GM23248 (cell line): ENCODE measurements at regions not wholly inside any gene's neighbourhood (a gene's known extent, or its start where the extent isn't known, plus 50 kb on each side); places are given as distances from the start of the nearest gene placed in this dataset.

ENCODE experiments used
- DNase-seq: peaks from one replicate; pipeline ENCODE4 v3.0.0-alpha.2; 2015
- H2AFZ ChIP-seq: fragments of 200-600 bp; sonication (generic); 2 replicates; pipeline ENCODE4 v1.6.1; 2016; ENCODE audit warnings: antibody characterized with exemption
- H3F3A ChIP-seq: fragments of 200-600 bp; sonication (generic); 2 replicates; pipeline ENCODE4 v1.6.1; 2016; ENCODE audit warnings: mild to moderate bottlenecking, antibody characterized with exemption, mixed run types; ENCODE audit not compliant: insufficient read depth
- H3K27ac ChIP-seq: fragments of 200-600 bp; sonication (generic); 2 replicates; pipeline ENCODE4 v1.5.1; 2016; ENCODE audit warnings: mild to moderate bottlenecking
- H3K27me3 ChIP-seq: fragments of 200-600 bp; sonication (generic); replicated peaks from 2 replicates; pipeline ENCODE4 v1.6.1; 2016; ENCODE audit warnings: mild to moderate bottlenecking; ENCODE audit not compliant: insufficient read depth
- H3K36me3 ChIP-seq: fragments of 200-600 bp; sonication (generic); 2 replicates; pipeline ENCODE4 v1.6.1; 2016; ENCODE audit warnings: low read depth, mild to moderate bottlenecking
- H3K4me1 ChIP-seq: fragments of 200-600 bp; sonication (generic); 2 replicates; pipeline ENCODE4 v1.6.1; 2016; ENCODE audit warnings: mild to moderate bottlenecking; ENCODE audit not compliant: insufficient read depth
- H3K4me2 ChIP-seq: fragments of 200-600 bp; sonication (generic); one replicate; pipeline ENCODE4 v1.6.1; 2016; ENCODE audit warnings: mild to moderate bottlenecking; ENCODE audit not compliant: unreplicated experiment
- H3K4me3 ChIP-seq: fragments of 200-600 bp; sonication (generic); 2 replicates; pipeline ENCODE4 v1.5.1; 2016; ENCODE audit warnings: mild to moderate bottlenecking
- H3K79me2 ChIP-seq: fragments of 200-600 bp; sonication (generic); 2 replicates; pipeline ENCODE4 v1.6.1; 2016; ENCODE audit warnings: mild to moderate bottlenecking; ENCODE audit not compliant: insufficient read depth
- H3K9ac ChIP-seq: fragments of 200-600 bp; sonication (generic); 2 replicates; pipeline ENCODE4 v1.6.1; 2016; ENCODE audit warnings: mild to moderate bottlenecking
- H3K9me2 ChIP-seq: fragments of 200-600 bp; sonication (generic); 2 replicates; pipeline ENCODE4 v1.6.1; 2016; ENCODE audit warnings: mixed run types, mild to moderate bottlenecking, moderate library complexity; ENCODE audit not compliant: insufficient read depth
- H3K9me3 ChIP-seq: fragments of 200-600 bp; sonication (generic); one replicate; pipeline ENCODE4 v1.6.1; 2017; ENCODE audit warnings: low read depth
- H4K20me1 ChIP-seq: fragments of 200-600 bp; sonication (generic); 2 replicates; pipeline ENCODE4 v1.6.0; 2016; ENCODE audit not compliant: insufficient read depth
- EZH2 ChIP-seq: fragments of 200-600 bp; sonication (generic); IDR thresholded peaks from 2 replicates; pipeline ENCODE4 v1.6.1; 2018; ENCODE audit warnings: antibody characterized with exemption, mild to moderate bottlenecking; ENCODE audit not compliant: insufficient read depth, poor library complexity, severe bottlenecking
- EZH2phosphoT487 ChIP-seq: fragments of 200-600 bp; sonication (generic); IDR thresholded peaks from 2 replicates; pipeline ENCODE4 v1.6.1; 2018; ENCODE audit warnings: antibody characterized with exemption, moderate library complexity, mild to moderate bottlenecking, low read depth; ENCODE audit not compliant: insufficient read depth
- WGBS, 2 experiments: methylation state at CpG; one replicate each; pipeline ENCODE4 v1.1.6; 2015 to 2017; ENCODE audit warnings: low lambda C conversion rate in 2 of 2, low coverage in 1 of 2; ENCODE audit errors: missing lambda C conversion rate in 2 of 2; 5-methylcytosine and 5-hydroxymethylcytosine counted together
- in situ Hi-C: fragments of 300-500 bp; cut with MboI; formaldehyde crosslinking; loops from 2 replicates; pipeline ENCODE4 v1.15.0; 2020

GRCh38 chr3:76474632-76475031 lies 565.3 kb upstream of the ROBO2 start:
- WGBS, 2 experiments, result 85 to 88% methylated on average over 9 of the region's 9 CpGs
- no peaks in the 10 kb centered on the region for H3K79me2 ChIP-seq
- H3F3A ChIP-seq, result peaks cover 14% of the 10 kb centered on the region
- no peak for DNase-seq
- H4K20me1 ChIP-seq, result no peaks in the 10 kb centered on the region
- H2AFZ ChIP-seq, result no peak overlapping the region
- H3K27me3 ChIP-seq, result no peaks in the 10 kb centered on the region
- no peaks in the 10 kb centered on the region for H3K36me3 ChIP-seq
- H3K27ac ChIP-seq, result no peak overlapping the region
- no peak overlapping the region for H3K9ac ChIP-seq
- H3K4me1 ChIP-seq, result peaks cover 16% of the 10 kb centered on the region
- H3K4me2 ChIP-seq, result no peak overlapping the region
- H3K9me2 ChIP-seq, result no peaks in the 10 kb centered on the region
- H3K4me3 ChIP-seq, result no peak overlapping the region
- no peak for TF ChIP-seq EZH2phosphoT487
- TF ChIP-seq EZH2, result no peak
- H3K9me3 ChIP-seq, result no peaks in the 10 kb centered on the region
- in situ Hi-C loops, result no loop called here

- no peaks in the 10 kb centered on the region for H3K79me2 ChIP-seq
These were observed 560.7 kb upstream of the ROBO2 start for GRCh38 chr3:76479161-76479650.

GRCh38 chr3:76482510-76482909 lies 557.4 kb upstream of the ROBO2 start:
- no peaks in the 10 kb centered on the region for H4K20me1 ChIP-seq
- H3K4me2 ChIP-seq, result no peak overlapping the region
- 76 to 84% methylated on average over 4 of the region's 4 CpGs for WGBS, 2 experiments
- TF ChIP-seq EZH2, result no peak
- no peak for TF ChIP-seq EZH2phosphoT487
- no peaks in the 10 kb centered on the region for H3K79me2 ChIP-seq
- H3K4me1 ChIP-seq, result peaks cover 5% of the 10 kb centered on the region; the same call in 1 of the 2 replicates
- H3K36me3 ChIP-seq, result no peaks in the 10 kb centered on the region
- H3K4me3 ChIP-seq, result no peak overlapping the region
- 0 out of 2 replicates have a peak, but pooled peaks cover under 1% of the 10 kb centered on the region for H3F3A ChIP-seq
- no peak for DNase-seq
- H3K27ac ChIP-seq, result no peak overlapping the region
- in situ Hi-C loops, result no loop called here
- no peaks in the 10 kb centered on the region for H3K9me2 ChIP-seq
- no peaks in the 10 kb centered on the region for H3K27me3 ChIP-seq
- no peak overlapping the region for H3K9ac ChIP-seq
- H3K9me3 ChIP-seq, result no peaks in the 10 kb centered on the region
- no peak overlapping the region for H2AFZ ChIP-seq

More at GRCh38 chr3:76479161-76479650, 560.7 kb upstream of the ROBO2 start:
- Histone ChIP-seq H3K9ac (no peak overlapping the region), H3K36me3 (no peaks in the 10 kb centered on the region), H4K20me1 (no peaks in the 10 kb centered on the region), H3F3A (no peaks in the 10 kb centered on the region), H3K4me3 (no peak overlapping the region), H2AFZ (no peak overlapping the region), H3K4me2 (no peak overlapping the region), H3K9me2 (no peaks in the 10 kb centered on the region), H3K27me3 (no peaks in the 10 kb centered on the region), H3K27ac (no peak overlapping the region), H3K4me1 (no peaks in the 10 kb centered on the region), H3K9me3 (no peaks in the 10 kb centered on the region)
- 74 to 84% methylated on average over 1 of the region's 1 CpG for WGBS, 2 experiments
- in situ Hi-C loops, result no loop called here
- TF ChIP-seq EZH2 (no peak), EZH2phosphoT487 (no peak)
- no peak for DNase-seq

- WGBS, 2 experiments, result 26 to 30% methylated on average over 3 of the region's 3 CpGs
- in situ Hi-C loops, result no loop called here
These were observed 552.5 kb upstream of the ROBO2 start for GRCh38 chr3:76487446-76487845.

GRCh38 chr3:76490064-76490463 lies 549.8 kb upstream of the ROBO2 start:
- Histone ChIP-seq H3K27ac (no peak overlapping the region), H3K4me1 (peaks cover 7% of the 10 kb centered on the region; the same call in 1 of the 2 replicates), H2AFZ (no peak overlapping the region), H3K9me2 (no peaks in the 10 kb centered on the region), H3K9me3 (no peaks in the 10 kb centered on the region), H3F3A (0 out of 2 replicates have a peak, but pooled peaks cover 5% of the 10 kb centered on the region), H3K27me3 (no peaks in the 10 kb centered on the region), H3K4me2 (no peak overlapping the region), H3K4me3 (no peak overlapping the region), H4K20me1 (no peaks in the 10 kb centered on the region), H3K9ac (no peak overlapping the region), H3K36me3 (no peaks in the 10 kb centered on the region), H3K79me2 (no peaks in the 10 kb centered on the region)
- WGBS, 2 experiments, result 88 to 93% methylated on average over 3 of the region's 3 CpGs
- DNase-seq, result no peak
- TF ChIP-seq EZH2, result no peak
- TF ChIP-seq EZH2phosphoT487, result no peak
- in situ Hi-C loops, result no loop called here

More at GRCh38 chr3:76487446-76487845, 552.5 kb upstream of the ROBO2 start:
- H3K9me2 ChIP-seq, result no peaks in the 10 kb centered on the region
- no peaks in the 10 kb centered on the region for H3K36me3 ChIP-seq
- H3K9me3 ChIP-seq, result no peaks in the 10 kb centered on the region
- peaks cover 7% of the 10 kb centered on the region; the same call in 1 of the 2 replicates for H3K4me1 ChIP-seq
- no peak overlapping the region for H3K27ac ChIP-seq
- H3K9ac ChIP-seq, result no peak overlapping the region
- 0 out of 2 replicates have a peak, but pooled peaks cover 5% of the 10 kb centered on the region for H3F3A ChIP-seq
- H3K4me3 ChIP-seq, result no peak overlapping the region
- DNase-seq, result peak; percentile 54
- TF ChIP-seq EZH2phosphoT487 (no peak), EZH2 (no peak)
- H3K79me2 ChIP-seq, result no peaks in the 10 kb centered on the region
- no peak overlapping the region for H3K4me2 ChIP-seq
- H2AFZ ChIP-seq, result 0 out of 2 replicates have a peak overlapping the region, but pooled peaks have one; percentile 23
- no peaks in the 10 kb centered on the region for H3K27me3 ChIP-seq
- no peaks in the 10 kb centered on the region for H4K20me1 ChIP-seq
